ENCODE measurements at regions not wholly inside any gene's neighbourhood (a gene's known extent, or its start where the extent isn't known, plus 50 kb on each side); places are given as distances from the start of the nearest gene placed in this dataset.

DNA sequence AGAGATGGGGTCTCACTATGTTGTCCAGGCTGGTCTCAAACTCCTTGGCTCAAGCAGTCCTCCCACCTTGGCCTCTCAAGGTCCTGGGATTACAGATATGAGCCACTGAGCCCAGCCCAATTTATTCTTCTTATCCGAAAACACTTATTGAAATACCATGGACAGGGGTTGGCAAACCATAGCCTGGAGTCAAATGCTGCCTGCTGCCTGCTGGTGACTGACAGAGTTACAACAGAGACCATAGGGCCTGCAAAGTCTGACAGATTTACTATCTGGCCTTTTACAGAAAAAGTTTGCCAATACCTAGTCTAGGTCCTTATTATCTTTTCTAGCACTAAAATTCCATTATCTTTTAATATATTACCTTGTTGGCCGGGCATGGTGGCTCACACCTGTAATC lies 87.1 kb upstream of the ZNF281 start:
- in situ Hi-C loops (cut with MboI; ENCODE audit: low sequenced_read_pairs): loop anchor here (10.0 to 25.0 kb wide), 2 partner anchors 210 to 362 kb away; no protein-coding TSS in a partner anchor

DNA sequence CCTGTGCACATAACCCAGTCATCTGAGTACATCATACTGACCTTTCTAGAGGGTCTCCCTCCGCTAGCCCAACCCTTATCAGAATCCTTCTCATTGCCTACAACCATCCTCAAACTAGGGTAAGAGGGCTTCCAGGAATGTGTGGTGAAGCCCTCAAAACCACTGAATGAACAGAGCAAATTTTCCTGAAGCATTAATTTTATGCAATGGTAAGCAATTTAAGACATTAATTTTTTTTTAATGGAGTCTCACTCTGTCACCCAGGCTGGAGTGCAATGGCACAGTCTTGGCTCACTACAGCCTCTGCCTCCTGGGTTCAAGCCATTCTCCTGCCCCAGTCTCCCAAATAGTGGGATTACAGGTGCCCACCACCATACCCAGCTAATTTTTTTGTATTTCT lies 86.1 kb upstream of the ZNF281 start:
- in situ Hi-C loops (cut with MboI; ENCODE audit: low sequenced_read_pairs): loop anchor here (10.0 to 25.0 kb wide), 2 partner anchors 209 to 361 kb away; no protein-coding TSS in a partner anchor

DNA sequence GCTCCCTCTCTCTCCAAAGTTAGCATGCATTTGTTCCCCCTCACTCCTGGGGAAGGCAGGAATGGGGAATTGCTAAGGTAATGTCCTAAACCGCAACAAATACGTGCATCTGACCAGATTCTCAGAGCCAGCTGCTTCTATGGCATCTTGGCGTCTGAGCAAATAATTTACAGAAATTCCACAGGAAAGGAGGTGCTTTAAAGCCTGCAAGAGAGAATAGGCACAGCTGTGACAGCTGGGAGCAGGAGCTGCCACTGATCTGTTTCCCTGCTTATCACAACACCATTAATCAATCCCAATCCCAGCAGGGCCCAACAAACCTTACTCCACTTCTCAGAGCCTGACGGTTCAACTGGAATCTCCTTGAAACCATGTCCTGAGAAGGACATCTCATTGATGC lies 83.5 kb upstream of the ZNF281 start:
- in situ Hi-C loops (cut with MboI; ENCODE audit: low sequenced_read_pairs): loop anchor here (10.0 to 25.0 kb wide), 2 partner anchors 206 to 359 kb away; no protein-coding TSS in a partner anchor

DNA sequence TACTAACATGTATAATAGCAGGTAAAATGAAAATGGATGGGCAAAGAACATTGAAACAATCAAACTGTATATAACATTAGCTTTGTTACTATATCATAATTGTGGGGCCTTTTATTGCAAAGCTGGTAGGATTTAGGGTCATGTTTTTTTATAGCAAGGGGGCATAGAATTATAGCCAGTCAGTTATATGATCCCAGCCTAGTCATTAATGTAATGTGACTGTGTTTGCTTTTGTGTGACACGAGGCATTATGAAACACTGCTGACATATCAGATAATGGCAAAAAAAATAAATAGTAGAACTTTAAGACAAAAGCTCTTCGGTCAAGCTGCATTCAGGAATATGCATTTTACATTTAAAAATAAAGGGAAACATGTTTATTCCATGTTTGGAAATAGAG lies 81.3 kb upstream of the ZNF281 start:
- in situ Hi-C loops (cut with MboI; ENCODE audit: low sequenced_read_pairs): loop anchor here (10.0 to 25.0 kb wide), 2 partner anchors 204 to 356 kb away; no protein-coding TSS in a partner anchor

DNA sequence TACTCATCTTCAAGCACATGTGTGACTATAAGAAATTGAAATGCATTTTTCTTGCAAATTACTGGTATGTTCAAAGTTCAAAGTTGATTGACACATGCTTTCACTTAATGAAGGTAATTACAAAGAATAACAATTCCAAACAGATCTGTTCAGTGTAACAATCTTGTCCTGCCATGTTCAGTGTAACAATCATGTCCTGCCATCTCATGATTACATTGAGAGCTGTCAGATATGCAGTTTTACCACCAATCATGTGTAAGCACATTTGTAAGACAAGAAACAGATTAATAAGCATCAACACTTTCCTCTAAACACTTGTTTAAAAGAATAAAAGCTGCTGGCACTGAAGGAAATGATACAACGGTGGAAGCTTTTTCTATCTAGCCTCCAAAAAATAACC lies 80.3 kb upstream of the ZNF281 start:
- in situ Hi-C loops (cut with MboI; ENCODE audit: low sequenced_read_pairs): loop anchor here (10.0 to 25.0 kb wide), 2 partner anchors 203 to 355 kb away; no protein-coding TSS in a partner anchor

DNA sequence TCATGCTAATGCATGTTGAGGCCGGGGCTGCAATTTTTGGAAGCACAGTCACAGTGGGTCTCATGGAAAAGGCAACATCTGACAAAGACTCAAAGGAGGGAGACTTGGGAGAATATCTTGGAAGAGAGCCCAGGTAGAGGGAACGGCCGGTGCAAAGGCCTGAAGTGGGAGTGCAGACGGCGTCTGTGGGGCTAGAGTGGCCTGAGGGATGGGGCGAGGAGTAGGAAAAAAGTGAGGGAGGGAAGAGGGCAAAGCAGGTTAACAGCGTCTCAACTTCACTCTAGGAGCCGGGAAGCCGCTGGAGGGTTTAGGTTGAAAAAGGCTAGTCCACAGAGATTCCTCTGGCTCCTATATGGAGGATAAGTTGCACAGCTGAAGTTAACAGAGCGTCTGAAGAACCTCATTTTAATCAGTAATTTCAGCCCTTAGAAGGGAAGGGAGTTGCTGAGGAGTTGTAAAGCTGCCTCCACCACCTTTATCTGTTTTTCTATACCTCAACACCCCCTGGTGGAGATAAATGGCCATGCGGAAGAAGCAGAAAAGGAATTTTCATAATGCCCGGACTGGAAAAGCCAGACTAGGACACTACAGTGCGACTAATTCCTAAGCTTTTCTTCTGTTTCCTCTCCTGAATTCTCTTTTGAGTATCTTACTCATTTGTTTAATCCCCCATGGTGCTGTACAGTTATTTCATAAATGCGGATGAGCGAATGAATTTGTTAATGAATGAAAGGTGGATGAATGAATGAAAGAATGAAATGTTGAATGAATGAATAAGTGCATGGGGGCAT lies 78.7 kb upstream of the ZNF281 start:
- in situ Hi-C loops (cut with MboI; ENCODE audit: low sequenced_read_pairs): loop anchor here (10.0 to 25.0 kb wide), 2 partner anchors 201 to 804 kb away; no protein-coding TSS in a partner anchor

DNA sequence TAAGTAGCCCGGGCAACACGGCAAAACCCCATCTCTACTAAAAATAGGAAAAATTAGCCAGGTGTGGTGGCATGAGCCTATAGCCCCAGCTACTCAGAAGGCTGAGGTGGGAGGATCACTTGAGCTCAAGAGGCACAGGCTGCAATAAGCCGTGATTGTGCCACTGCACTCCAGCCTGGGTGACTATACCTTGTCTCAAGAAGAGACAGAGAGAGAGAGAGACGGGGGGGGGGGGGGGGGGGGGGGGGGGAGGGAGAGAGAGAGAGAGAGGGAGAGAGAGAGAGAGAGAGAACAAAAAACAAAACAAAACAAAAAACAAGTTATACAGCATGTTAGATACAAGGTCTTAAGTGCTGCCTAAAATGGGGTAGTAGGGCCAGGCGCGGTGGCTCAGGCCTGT lies 77.8 kb upstream of the ZNF281 start:
- in situ Hi-C loops (cut with MboI; ENCODE audit: low sequenced_read_pairs): loop anchor here (10.0 to 25.0 kb wide), 2 partner anchors 200 to 803 kb away; no protein-coding TSS in a partner anchor

DNA sequence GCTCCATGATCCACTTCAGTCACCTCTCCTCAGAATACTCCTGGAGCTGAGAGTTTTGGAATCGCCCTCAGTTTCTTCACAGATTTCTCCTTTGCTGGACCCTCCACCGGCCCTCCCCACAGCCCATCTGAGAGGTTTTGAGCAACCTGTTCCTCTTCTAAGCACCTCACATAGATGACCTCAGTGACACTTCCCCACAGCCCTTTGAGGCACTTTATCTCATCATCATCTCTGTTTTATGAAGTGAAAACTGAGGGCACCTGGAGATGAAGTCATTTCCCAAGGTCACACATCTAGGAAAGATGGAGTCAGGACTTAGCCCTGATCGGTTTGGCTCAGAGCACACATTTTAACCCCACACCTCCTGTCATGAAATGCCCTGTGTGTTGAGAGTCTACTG lies 76.8 kb upstream of the ZNF281 start:
- in situ Hi-C loops (cut with MboI; ENCODE audit: low sequenced_read_pairs): loop anchor here (10.0 to 25.0 kb wide), 2 partner anchors 199 to 802 kb away; no protein-coding TSS in a partner anchor

DNA sequence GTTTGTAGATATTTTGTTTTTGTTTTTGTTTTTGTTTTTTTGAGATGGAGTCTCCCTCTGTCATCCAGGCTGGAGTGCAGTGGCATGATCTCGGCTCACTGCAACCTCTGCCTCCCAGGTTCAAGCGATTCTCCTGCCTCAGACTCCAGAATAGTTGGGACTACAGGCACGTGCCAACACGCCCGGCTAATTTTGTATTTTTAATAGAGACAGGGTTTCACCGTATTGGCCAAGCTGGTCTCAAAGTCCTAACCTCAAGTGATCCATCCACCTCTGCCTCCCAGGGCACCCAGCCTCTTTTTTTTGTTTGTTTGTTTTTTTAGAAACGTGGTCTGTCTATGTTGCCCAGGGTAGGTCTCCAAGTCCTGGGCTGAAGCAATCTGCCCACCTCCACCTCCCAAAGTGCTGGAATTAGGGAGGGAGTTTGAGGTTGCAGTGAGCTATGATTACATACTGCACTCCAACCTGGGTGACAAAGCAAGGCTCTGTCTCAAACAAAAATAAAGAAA lies 74.7 kb upstream of the ZNF281 start:
- in situ Hi-C loops (cut with MboI; ENCODE audit: low sequenced_read_pairs): loop anchor here (10.0 to 25.0 kb wide), 2 partner anchors 197 to 800 kb away; no protein-coding TSS in a partner anchor

DNA sequence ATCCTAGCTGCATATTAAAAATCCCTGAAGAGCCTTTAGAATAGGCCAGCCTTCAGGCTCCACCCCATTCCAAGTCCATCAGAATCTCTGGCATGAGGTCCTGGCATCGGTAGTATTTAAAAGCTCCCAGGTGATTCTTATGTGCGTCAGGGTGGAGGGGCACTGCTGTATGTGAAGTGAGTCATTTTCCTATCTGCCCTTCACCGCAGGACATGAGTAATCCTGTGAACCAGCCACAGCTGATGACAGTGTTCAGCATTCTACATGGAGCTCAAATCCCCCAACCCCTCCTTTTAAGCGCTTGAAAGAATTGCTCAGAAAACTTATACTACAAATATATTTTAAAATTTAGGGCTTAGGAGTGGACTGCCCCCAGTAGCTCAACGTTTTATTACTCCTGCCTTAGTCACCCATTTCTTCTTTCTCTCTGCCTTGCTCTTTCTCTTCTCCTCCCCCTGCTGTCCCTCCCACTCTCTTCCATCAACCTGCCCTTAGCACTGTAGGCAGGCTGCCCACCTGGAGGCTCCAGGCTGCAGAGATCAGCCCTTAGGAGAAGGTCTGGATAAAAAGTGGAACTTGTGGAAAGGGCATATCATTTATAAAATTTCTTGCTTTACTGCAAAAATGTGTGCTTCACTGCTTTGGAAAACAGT lies 73.8 kb upstream of the ZNF281 start:
- in situ Hi-C loops (cut with MboI; ENCODE audit: low sequenced_read_pairs): loop anchor here (10.0 to 25.0 kb wide), 2 partner anchors 196 to 799 kb away; no protein-coding TSS in a partner anchor

DNA sequence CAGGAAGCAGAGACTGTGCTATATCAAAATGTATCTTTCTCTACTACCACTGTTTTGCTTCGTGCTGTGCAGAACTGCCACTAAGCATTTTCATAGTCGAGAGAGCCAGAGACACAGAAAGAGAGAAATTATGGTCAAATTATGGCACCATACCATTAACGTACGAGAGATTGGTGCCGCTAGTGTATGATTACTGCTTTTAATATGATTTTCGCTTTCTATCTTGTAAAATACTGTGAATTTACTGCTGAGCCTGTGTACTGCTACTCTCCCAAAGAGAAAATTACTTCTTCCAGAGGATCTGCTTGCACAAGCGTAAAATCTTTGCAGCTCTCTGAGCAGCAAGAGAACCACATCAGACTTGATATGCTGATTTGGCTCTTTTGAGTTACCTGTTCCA lies 71.1 kb upstream of the ZNF281 start:
- in situ Hi-C loops (cut with MboI; ENCODE audit: low sequenced_read_pairs): loop anchor here (10.0 to 25.0 kb wide), 2 partner anchors 194 to 796 kb away; no protein-coding TSS in a partner anchor

DNA sequence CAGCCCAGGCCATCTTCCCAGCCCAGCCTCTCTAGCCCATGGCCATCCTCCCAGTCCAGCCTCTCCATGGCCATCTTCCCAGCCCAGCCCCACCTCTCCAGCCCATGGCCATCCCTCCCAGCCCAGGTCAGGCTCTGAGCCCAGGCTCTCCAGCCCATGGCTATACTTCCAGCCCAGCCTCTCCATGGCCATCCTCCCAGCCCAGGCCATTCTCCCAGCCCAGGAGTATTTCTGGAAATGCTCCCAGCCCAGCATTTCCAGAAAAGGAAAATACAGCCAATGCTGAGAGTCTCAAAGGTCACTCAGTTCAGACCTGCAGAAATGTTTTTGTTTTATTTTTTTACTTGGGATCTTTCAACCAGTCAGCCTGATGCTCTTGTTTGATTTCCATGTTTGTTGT lies 70.0 kb upstream of the ZNF281 start:
- in situ Hi-C loops (cut with MboI; ENCODE audit: low sequenced_read_pairs): loop anchor here (10.0 to 25.0 kb wide), 2 partner anchors 193 to 795 kb away; no protein-coding TSS in a partner anchor

DNA sequence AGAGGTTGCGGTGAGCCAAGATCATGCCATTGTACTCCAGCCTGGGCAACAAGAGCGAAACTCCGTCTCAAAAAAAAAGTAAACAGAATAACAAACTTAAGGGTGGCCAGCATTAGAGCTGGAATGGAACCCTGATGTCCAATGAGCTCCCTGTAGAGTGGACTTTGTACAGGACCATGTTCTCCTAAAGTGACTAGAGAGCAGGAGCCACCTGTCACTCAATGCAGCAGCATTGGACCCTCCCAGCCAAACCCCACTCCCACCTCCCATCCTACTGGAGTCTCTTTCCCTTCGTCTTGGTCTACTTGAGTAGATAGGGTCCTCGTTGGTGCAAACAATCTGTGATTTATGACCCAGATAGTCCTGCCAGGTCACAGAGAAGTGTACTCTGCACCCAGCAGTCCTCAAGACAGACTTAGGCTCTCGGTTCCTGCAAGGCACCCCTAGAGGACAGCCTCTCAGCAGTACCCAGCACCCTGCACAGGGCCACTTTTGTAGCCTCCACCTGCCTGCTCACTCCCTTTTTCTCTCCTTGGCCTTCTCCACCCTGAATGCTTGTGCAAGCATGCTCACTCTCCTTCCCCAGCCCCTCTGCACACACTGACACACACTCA lies 69.2 kb upstream of the ZNF281 start:
- in situ Hi-C loops (cut with MboI; ENCODE audit: low sequenced_read_pairs): loop anchor here (25.0 kb wide), 1 partner anchor 192 kb away; no protein-coding TSS in a partner anchor

DNA sequence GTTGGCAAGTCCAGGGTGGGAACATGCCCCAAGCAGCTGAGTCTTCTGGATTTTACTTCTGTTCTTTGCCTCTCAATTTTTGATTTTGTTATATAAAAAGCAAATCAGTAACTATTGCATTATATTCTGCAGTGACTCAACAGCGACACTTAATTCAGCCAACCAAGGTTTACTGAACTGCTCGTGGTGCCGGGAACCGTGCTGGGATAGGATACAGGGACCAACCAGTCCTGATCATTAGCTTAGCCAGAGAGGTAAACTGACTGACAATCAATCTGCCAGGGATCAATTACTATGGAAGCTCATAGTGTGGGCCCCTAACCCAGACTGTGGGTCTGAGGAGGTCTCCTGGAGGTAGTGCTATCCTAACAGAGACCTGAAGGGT lies 68.4 kb upstream of the ZNF281 start:
- in situ Hi-C loops (cut with MboI; ENCODE audit: low sequenced_read_pairs): loop anchor here (25.0 kb wide), 1 partner anchor 191 kb away; no protein-coding TSS in a partner anchor

DNA sequence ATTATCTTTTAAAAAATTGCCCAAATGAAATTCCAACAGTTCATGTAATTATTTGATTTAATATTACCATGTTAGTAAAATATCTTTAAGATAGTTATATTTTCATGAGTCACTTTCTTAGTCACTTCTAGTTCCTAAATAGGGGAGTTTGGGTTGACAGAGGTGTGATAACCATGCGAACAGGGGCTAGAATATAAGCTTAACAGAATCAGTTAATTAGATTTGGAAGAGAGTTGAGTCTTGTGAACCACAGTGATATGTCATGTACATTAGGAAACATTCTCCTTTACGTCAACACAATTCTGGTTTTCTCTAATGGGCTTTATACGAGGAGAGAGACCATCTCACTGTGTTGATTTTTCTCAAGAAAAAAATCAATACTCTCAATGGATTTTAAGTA lies 64.8 kb upstream of the ZNF281 start:
- in situ Hi-C loops (cut with MboI; ENCODE audit: low sequenced_read_pairs): loop anchor here (25.0 kb wide), 1 partner anchor 187 kb away; no protein-coding TSS in a partner anchor

DNA sequence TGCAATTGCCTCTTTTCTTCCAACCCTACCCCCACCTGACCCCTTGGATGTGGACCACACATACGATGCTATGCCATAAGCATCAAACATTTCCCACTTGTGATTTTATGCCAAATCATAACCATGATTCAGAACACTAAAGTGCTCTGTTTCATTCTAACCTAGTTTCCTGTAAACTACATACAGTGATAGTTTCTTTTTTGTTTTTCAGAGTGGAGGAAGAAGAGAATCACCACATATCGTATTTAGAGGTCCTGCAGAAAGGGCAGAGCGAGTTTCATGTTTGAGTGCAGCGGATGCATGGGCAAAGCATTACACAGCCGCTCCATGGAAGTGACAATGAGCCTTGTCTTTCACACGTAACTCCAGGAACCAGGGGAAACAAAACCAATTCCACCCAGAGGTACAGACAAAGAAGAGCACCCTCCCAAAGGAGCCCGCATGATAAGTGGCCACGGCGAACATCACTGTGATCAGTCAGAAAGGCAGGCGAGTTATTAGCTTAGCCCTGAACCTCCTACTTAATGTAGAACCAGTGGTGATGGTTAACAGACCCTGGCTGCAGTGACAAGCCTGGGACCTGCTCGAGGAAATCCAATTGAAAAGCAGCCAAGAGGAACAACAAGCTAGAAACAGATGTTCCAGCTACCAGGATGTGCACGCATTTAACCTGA lies 64.0 kb upstream of the ZNF281 start:
- in situ Hi-C loops (cut with MboI; ENCODE audit: low sequenced_read_pairs): no loop called here

DNA sequence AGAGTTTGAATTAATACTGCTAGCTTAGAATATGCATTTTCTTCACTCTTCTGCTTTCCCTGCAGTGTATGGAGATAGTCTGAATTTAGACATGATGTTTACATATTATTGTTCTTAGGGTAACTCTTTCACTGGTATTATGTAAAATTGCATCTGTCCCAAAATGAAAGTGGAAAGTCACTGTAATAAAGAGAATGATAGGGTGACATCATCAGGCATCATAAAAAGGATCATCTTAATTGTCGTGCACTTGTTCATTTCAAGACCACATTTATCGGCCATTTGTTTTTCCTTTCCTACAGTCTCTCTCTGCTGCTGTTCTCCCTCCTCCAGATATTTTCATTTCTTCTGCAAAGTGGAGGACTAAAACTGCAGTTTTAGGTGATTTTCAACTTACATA lies 61.9 kb upstream of the ZNF281 start:
- in situ Hi-C loops (cut with MboI; ENCODE audit: low sequenced_read_pairs): no loop called here

DNA sequence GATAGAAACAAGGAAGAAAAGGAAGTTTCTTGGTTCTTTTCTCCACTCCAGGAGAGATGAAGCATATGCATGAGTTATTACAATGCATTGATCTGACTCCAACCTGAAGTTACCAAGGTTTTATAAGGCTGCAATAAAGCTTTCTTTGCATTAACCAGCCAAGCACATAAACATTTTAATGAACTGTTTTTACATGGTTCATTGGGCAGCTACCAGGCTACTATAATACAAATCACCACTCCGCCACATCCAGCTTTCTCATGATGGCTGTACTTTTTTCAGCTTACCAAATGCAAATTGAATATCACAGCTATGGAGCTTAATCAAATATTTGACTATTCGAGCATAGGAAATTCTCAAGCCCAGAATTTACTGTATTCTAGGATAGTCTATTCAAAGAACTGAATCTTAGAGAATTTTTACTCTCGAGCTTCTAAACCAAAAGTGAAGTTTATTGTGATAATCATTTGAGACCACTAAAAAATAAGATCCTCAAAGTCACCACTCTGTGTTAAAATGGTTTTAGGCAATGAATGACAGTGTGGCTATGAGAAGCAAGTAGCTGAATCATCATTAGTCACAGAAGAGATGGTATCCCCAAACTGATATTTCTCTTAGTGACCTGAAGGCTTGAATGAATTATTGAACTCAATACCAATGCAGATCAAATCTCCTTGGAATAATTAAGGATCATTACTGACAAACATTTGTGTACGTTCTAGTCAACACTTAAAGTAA lies 58.6 kb upstream of the ZNF281 start:
- in situ Hi-C loops (cut with MboI; ENCODE audit: low sequenced_read_pairs): no loop called here

DNA sequence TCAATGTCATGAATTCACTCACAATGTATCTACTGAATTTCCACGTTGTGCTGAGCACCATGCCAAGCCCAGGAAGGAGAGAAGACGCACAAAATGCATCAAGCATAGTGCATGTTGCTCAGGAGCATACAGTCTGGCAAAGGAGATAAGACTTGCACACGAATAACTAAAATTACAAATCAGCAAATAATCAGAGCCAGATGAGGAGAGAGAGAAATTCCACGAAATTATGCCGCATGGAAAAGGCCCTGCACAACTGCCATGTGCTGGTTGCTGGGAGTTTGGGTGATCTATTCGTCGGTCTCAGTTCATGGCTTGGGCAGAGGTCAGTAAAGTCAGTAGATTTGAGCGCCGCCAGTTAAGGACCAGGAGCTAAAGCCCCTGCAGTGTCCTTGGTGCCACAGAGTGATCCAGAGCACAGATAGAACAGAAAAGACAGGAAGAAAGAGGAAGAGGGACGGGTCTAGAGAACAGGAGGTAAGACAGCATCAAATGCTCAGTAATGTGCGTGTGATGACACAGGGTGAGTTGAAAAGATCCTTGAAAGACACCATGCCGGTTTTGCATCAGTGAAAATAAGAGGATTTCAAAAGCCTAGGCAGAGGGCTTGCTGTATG lies 55.1 kb upstream of the ZNF281 start:
- in situ Hi-C loops (cut with MboI; ENCODE audit: low sequenced_read_pairs): no loop called here
